HG03342 (cell line): ENCODE measurements at regions not wholly inside any gene's neighbourhood (a gene's known extent, or its start where the extent isn't known, plus 50 kb on each side); places are given as distances from the start of the nearest gene placed in this dataset.

ENCODE experiments used
- ATAC-seq: cut with Tn5 transposase; IDR thresholded peaks from one replicate; pipeline ENCODE4 v1.9.1; 2021; ENCODE audit warnings: mild to moderate bottlenecking, moderate library complexity; ENCODE audit not compliant: unreplicated experiment

GRCh38 chr3:43155464-43156121 lies 49.7 kb upstream of the POMGNT2 start:
- ATAC-seq = no peak
